GM12865 (cell line): ENCODE measurements at regions not wholly inside any gene's neighbourhood (a gene's known extent, or its start where the extent isn't known, plus 50 kb on each side); places are given as distances from the start of the nearest gene placed in this dataset.

Experiments
- DNase-seq: peaks from one replicate; pipeline ENCODE4 v3.0.0; 2010; ENCODE audit warnings: low read depth
- H3K4me3 ChIP-seq: 2 replicates; pipeline ENCODE4 v1.5.1; 2011; ENCODE audit warnings: mild to moderate bottlenecking, low read depth, low read length, control low read depth
- CTCF ChIP-seq: IDR thresholded peaks from 2 replicates; pipeline ENCODE4 v1.5.1; 2011; ENCODE audit warnings: low read length, control low read depth, low read depth, inconsistent platforms; ENCODE audit not compliant: insufficient read depth; ENCODE audit errors: missing control alignments

- no peak for TF ChIP-seq CTCF
- no peak overlapping the region for H3K4me3 ChIP-seq
- DNase-seq: no peak
Observed at GRCh38 chr18:53747210-53747609, 477.3 kb downstream of the MBD2 start.

DNA sequence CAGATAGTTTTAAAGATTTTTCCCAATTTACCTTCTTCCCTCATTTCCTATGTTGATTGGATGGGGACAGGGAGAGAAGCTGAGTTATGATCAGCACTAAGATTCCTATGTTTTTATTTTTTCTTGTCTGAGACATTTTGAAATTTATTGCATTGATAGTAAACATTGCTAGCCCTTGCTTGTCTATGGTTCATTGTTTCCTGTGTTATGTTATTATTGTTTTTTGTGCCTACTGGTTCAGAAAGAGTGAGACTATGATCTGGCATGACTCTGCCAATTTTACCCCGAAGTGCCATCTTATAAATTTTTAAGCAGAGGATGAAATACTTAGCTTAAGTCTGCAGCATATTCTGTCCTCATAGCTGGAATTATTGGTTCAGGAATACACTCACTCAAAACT lies 478.5 kb downstream of the MBD2 start:
- TF ChIP-seq CTCF: no peak
- H3K4me3 ChIP-seq: no peak overlapping the region
- no peak for DNase-seq

- no peak for TF ChIP-seq CTCF
- H3K4me3 ChIP-seq: no peak overlapping the region
- no peak for DNase-seq
Observed at GRCh38 chr18:53745224-53745967, 479.1 kb downstream of the MBD2 start.

- DNase-seq: no peak
- H3K4me3 ChIP-seq: no peak overlapping the region
- no peak for TF ChIP-seq CTCF
Observed at GRCh38 chr18:53739700-53740099, 484.8 kb downstream of the MBD2 start.

DNA sequence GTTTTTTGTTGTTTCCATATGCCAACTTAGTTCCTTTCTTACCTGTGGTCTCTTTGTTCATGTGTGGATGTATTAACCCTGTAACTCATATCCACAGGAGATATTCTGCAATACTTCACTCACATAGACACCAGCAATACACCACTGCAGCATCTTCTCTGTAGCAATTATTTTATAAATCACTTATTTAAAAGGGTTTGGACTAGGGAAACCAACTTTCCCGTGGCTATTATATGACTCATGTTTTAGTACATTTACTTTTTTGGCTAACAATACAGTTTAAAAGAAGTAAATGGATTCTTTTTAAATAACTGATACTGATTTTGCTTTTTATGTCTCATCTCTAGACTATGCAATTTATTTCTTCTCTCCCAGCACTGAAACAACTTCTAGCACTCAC lies 488.9 kb downstream of the MBD2 start:
- no peak for DNase-seq
- no peak for TF ChIP-seq CTCF
- no peak overlapping the region for H3K4me3 ChIP-seq

- TF ChIP-seq CTCF: no peak
- no peak for DNase-seq
Observed at GRCh38 chr18:53715243-53715853, 509.1 kb downstream of the MBD2 start.

DNA sequence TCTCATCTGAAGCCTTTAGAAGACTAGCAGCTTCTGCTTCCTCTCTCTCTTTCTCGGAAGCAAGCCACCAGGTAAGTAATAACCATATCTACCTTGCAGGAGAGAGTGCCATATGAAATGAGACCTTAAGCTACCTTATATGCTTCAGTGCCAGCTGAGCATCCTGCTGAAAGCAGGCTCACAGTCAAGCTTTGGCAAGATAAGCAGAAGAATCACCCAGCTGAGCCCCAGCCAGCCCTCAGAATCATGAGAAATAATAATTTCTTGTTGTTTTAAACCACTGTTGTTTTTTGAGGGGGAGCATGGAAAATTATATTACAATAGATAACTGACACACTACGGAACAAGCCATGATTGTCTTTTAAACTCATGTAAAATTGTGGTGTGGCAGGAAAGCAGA lies 514.4 kb downstream of the MBD2 start:
- no peak overlapping the region for H3K4me3 ChIP-seq
- TF ChIP-seq CTCF: no peak
- DNase-seq: no peak

More at GRCh38 chr18:53715243-53715853, 509.1 kb downstream of the MBD2 start:
- H3K4me3 ChIP-seq: no peak overlapping the region
